Adipocyte (in vitro differentiated cells): ENCODE measurements at regions not wholly inside any gene's neighbourhood (a gene's known extent, or its start where the extent isn't known, plus 50 kb on each side); places are given as distances from the start of the nearest gene placed in this dataset.
"Not testable (repeated sequence)": the region's sequence is repeated elsewhere in the genome, so short reads cannot be mapped to it uniquely, and the experiment has no call there.

Source experiments
- DNase-seq: peaks from one replicate; pipeline ENCODE4 v3.0.0-alpha.2; 2015; ENCODE audit warnings: low read depth
- H3K27me3 ChIP-seq: replicated peaks from 2 replicates; pipeline ENCODE4 v1.7.0; 2013; ENCODE audit warnings: mild to moderate bottlenecking, low read length, moderate library complexity; ENCODE audit not compliant: control insufficient read depth, insufficient read depth
- H3K36me3 ChIP-seq: 2 replicates; pipeline ENCODE4 v1.7.0; 2013; ENCODE audit warnings: low read length, mild to moderate bottlenecking, moderate library complexity; ENCODE audit not compliant: control insufficient read depth, insufficient read depth, severe bottlenecking
- H3K4me1 ChIP-seq: 2 replicates; pipeline ENCODE4 v1.7.0; 2013; ENCODE audit warnings: mild to moderate bottlenecking, low read length, moderate library complexity; ENCODE audit not compliant: control insufficient read depth, insufficient read depth
- H3K4me3 ChIP-seq: 2 replicates; pipeline ENCODE4 v1.7.0; 2013; ENCODE audit warnings: mild to moderate bottlenecking, low read length, moderate library complexity
- H3K9ac ChIP-seq: 2 replicates; pipeline ENCODE4 v1.7.0; 2013; ENCODE audit warnings: mild to moderate bottlenecking, low read length, moderate library complexity
- H3K9me3 ChIP-seq: 2 replicates; pipeline ENCODE4 v1.7.0; 2013; ENCODE audit warnings: mild to moderate bottlenecking, low read length, moderate library complexity; ENCODE audit not compliant: control insufficient read depth

- H3K4me3 ChIP-seq: no peak overlapping the region
- H3K9ac ChIP-seq: no peak overlapping the region
- no peaks in the 10 kb centered on the region for H3K4me1 ChIP-seq
- H3K9me3 ChIP-seq: no peaks in the 10 kb centered on the region
- H3K27me3 ChIP-seq: no peaks in the 10 kb centered on the region
- no peaks in the 10 kb centered on the region for H3K36me3 ChIP-seq
- no peak for DNase-seq
Measured at GRCh38 chr2:40700231-40700954, 248.5 kb upstream of the SLC8A1 start.

- not testable (repeated sequence) for DNase-seq, H3K9ac ChIP-seq
Measured at GRCh38 chr2:40712197-40712894, 260.5 kb upstream of the SLC8A1 start.

GRCh38 chr2:40716879-40717278 lies 265.0 kb upstream of the SLC8A1 start:
- DNase-seq: peak; percentile 83
- Histone ChIP-seq H3K4me1 (peaks cover 5% of the 10 kb centered on the region), H3K36me3 (no peaks in the 10 kb centered on the region)

More at GRCh38 chr2:40712197-40712894, 260.5 kb upstream of the SLC8A1 start:
- H3K9me3 ChIP-seq, H3K27me3 ChIP-seq, H3K4me1 ChIP-seq, H3K4me3 ChIP-seq, H3K36me3 ChIP-seq: not testable (repeated sequence)

GRCh38 chr2:40719414-40719813 lies 267.5 kb upstream of the SLC8A1 start:
- Histone ChIP-seq H3K9ac (no peak overlapping the region), H3K4me3 (no peak overlapping the region), H3K9me3 (no peaks in the 10 kb centered on the region), H3K27me3 (no peaks in the 10 kb centered on the region), H3K4me1 (peaks cover 6% of the 10 kb centered on the region), H3K36me3 (no peaks in the 10 kb centered on the region)
- peak; percentile 47 for DNase-seq

More at GRCh38 chr2:40716879-40717278, 265.0 kb upstream of the SLC8A1 start:
- Histone ChIP-seq H3K9ac (no peak overlapping the region), H3K27me3 (no peaks in the 10 kb centered on the region), H3K9me3 (no peaks in the 10 kb centered on the region), H3K4me3 (no peak overlapping the region)

- Histone ChIP-seq H3K4me3 (no peak overlapping the region), H3K4me1 (peaks cover 6% of the 10 kb centered on the region), H3K9me3 (no peaks in the 10 kb centered on the region), H3K9ac (no peak overlapping the region), H3K36me3 (no peaks in the 10 kb centered on the region), H3K27me3 (no peaks in the 10 kb centered on the region)
- peak; percentile 66 for DNase-seq
Measured at GRCh38 chr2:40721595-40721994, 269.7 kb upstream of the SLC8A1 start.

- H3K4me1 ChIP-seq: peaks cover 3% of the 10 kb centered on the region
- no peaks in the 10 kb centered on the region for H3K9me3 ChIP-seq
- DNase-seq: no peak
- no peak overlapping the region for H3K4me3 ChIP-seq
- H3K27me3 ChIP-seq: no peaks in the 10 kb centered on the region
- H3K9ac ChIP-seq: no peak overlapping the region
- H3K36me3 ChIP-seq: no peaks in the 10 kb centered on the region
Measured at GRCh38 chr2:40723194-40723593, 271.3 kb upstream of the SLC8A1 start.

GRCh38 chr2:40725040-40725439 lies 273.1 kb upstream of the SLC8A1 start:
- Histone ChIP-seq H3K9me3 (no peaks in the 10 kb centered on the region), H3K9ac (no peak overlapping the region), H3K36me3 (no peaks in the 10 kb centered on the region), H3K4me3 (no peak overlapping the region), H3K27me3 (no peaks in the 10 kb centered on the region), H3K4me1 (peaks cover 3% of the 10 kb centered on the region)
- DNase-seq: no peak

- Histone ChIP-seq H3K9me3 (no peaks in the 10 kb centered on the region), H3K4me3 (no peak overlapping the region), H3K36me3 (no peaks in the 10 kb centered on the region), H3K9ac (no peak overlapping the region), H3K27me3 (no peaks in the 10 kb centered on the region), H3K4me1 (peaks cover 3% of the 10 kb centered on the region)
- DNase-seq: no peak
Measured at GRCh38 chr2:40725950-40726349, 274.1 kb upstream of the SLC8A1 start.

GRCh38 chr2:40734797-40735196 lies 282.9 kb upstream of the SLC8A1 start:
- no peak overlapping the region for H3K4me3 ChIP-seq
- H3K9ac ChIP-seq: no peak overlapping the region
- H3K9me3 ChIP-seq: no peaks in the 10 kb centered on the region
- H3K36me3 ChIP-seq: no peaks in the 10 kb centered on the region
- H3K4me1 ChIP-seq: no peaks in the 10 kb centered on the region
- peak; percentile 81 for DNase-seq
- H3K27me3 ChIP-seq: no peaks in the 10 kb centered on the region

GRCh38 chr2:40737180-40737579 lies 285.3 kb upstream of the SLC8A1 start:
- DNase-seq: peak; percentile 25
- no peaks in the 10 kb centered on the region for H3K9me3 ChIP-seq
- H3K4me3 ChIP-seq: no peak overlapping the region

GRCh38 chr2:40740419-40740818 lies 288.5 kb upstream of the SLC8A1 start:
- no peaks in the 10 kb centered on the region for H3K27me3 ChIP-seq
- H3K9me3 ChIP-seq: no peaks in the 10 kb centered on the region
- H3K4me3 ChIP-seq: no peak overlapping the region
- no peaks in the 10 kb centered on the region for H3K4me1 ChIP-seq
- no peak overlapping the region for H3K9ac ChIP-seq
- H3K36me3 ChIP-seq: no peaks in the 10 kb centered on the region
- peak; percentile 39 for DNase-seq

More at GRCh38 chr2:40737180-40737579, 285.3 kb upstream of the SLC8A1 start:
- Histone ChIP-seq H3K9ac (no peak overlapping the region), H3K4me1 (no peaks in the 10 kb centered on the region), H3K27me3 (no peaks in the 10 kb centered on the region), H3K36me3 (no peaks in the 10 kb centered on the region)
